Brain pericyte (primary cell): ENCODE measurements at regions not wholly inside any gene's neighbourhood (a gene's known extent, or its start where the extent isn't known, plus 50 kb on each side); places are given as distances from the start of the nearest gene placed in this dataset.
"Not testable (repeated sequence)": the region's sequence is repeated elsewhere in the genome, so short reads cannot be mapped to it uniquely, and the experiment has no call there.

Experiments
- DNase-seq: peaks from one replicate; pipeline ENCODE4 v3.0.0-alpha.2; 2012; ENCODE audit warnings: low read depth, low spot score

- no peak for DNase-seq
These were observed 493.3 kb upstream of the MARCKS start for GRCh38 chr6:113363866-113364265.

- no peak for DNase-seq
These were observed 492.4 kb upstream of the MARCKS start for GRCh38 chr6:113364766-113365165.

GRCh38 chr6:113365191-113365590, 492.0 kb upstream of the MARCKS start:
- no peak for DNase-seq

DNA sequence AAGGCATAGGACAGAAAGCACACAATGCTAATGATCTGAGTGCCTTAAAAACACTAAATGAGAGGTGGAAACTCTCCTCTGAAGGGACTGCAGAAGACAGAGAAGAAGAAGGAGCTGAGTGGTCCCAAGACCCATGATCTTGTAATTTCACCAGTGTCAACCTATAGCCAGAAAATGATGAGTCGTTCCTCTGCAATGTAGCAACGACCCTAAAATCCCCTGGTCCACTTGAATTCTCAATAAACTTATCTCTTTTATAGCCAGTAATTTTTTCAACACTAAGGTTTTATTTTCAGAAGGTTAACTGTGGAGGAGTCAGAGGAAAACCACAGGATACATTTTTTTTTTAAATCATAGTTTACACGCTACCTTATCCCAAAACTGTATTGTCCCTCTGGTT, 490.6 kb upstream of the MARCKS start:
- DNase-seq, result no peak

DNA sequence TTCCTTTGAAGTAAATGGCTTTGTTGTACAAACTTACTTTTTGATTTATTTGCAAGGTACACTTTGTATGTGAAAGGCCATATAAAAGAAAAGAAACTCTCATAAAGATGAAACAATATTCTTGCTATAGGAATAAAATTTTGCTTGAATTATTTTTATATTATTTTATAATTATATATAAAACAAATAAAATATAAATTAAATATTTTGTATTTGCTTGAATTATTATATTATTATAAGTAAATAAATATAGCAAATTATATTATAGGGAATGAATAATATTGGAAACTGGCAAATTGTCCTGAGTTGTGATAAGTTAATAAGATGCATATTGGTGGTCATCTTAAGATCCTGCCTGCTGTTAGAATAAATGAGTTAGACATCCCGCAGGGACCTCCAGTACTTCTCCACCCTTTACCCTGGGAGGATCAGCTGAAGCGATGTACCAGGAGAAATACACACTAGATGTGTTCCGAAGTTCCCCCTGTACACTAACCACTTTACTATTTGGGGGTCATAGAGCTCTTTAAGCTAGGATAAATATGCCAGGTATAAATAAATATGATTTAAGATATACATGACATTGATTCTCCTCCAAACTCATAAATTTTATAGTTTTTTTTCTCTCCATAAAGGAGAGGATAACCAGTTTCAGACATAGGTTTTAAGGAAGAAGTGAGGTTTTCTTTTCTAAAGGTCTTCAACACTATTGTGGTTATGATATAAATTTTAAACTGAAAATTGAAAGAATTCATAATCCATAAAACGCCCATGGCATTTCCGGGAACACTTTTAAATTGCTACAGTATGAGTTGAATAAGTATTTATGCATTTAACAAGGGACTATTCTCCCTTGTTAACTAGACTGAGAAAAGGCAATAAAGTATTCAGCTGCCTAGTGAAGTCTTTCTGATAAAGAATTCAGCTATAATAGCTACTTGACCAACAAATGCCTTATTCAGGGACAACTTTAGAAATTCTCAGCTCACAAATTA, 486.3 kb upstream of the MARCKS start:
- no peak for DNase-seq

GRCh38 chr6:113375466-113375865, 481.7 kb upstream of the MARCKS start:
- DNase-seq, result not testable (repeated sequence)

DNA sequence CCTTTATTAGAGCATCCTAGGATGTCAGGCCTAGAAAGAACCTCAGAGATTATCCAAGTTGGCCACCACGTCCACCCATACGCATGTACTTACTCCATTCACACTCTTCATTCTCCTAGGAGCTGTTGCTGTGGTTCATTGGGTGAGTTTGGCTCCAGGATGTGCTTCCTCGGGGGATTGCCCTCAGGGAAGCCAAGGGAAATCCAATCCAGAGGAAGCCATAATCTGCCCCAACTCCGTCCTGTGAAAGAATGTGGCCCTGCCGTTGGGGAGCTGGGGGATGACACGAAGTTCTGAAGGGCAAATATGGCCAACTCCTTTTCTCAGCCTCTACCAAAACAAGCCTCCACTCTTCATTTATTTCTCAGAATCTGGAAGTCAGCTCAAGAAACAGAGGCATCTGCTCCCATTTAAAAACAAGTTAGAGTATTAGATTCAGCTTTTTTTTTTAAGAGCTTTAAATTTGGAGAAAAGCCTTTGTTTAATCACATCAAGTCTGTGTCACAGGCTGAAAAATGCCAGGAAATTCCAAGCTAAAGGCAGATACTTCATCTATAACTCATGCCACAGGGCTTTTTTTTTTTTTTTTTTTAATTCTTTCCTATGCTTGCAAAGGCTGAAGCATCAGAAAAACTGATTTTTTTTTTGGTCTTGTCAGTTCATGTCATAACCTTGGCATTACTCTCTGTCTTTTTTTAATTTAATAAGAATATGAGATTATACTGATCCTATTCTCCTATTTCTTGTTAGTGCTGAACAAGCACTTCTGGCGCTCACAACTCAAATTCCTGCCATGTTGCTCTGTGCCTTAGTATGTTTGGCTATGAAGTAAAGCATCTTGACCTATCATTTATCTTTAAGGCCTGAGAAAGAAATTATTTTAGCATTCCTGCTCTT, 480.9 kb upstream of the MARCKS start:
- DNase-seq, result no peak

DNA sequence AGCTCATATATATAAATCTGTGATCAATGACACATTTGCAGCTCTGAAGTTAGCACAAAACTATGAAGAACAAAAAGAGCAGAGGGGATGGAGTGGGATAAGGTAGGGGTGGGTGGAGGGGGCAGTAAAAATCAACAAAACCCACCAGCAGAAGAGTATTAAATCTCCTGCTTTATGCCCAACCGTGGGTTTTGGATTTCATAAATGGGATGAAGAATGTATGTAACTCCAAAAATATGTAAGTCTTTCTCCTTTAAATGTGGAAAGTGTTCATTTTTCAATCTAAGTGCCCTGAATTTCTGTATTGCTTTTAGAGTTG, 480.3 kb upstream of the MARCKS start:
- DNase-seq, result no peak

GRCh38 chr6:113377362-113377942, 479.7 kb upstream of the MARCKS start:
- DNase-seq, result no peak

DNA sequence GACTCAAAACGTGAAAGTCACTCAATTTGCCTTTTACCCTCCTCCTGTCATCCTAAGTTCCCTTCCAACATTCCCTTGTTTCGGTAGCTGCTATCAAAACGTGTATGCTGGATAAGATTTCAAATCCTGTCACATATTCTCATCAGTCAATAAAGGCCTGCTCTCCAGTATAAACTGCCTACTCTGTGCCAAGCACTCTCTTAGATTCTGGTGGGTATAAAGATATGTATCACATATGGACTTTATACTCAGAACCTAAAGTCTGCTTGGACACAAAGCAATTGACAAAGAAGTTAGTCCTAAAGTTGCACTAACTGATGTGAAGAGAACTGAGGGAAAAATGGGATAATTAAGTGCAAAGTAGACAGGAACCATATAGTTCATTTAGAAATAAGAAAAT, 476.6 kb upstream of the MARCKS start:
- DNase-seq, result no peak

- no peak for DNase-seq
These were observed 475.9 kb upstream of the MARCKS start for GRCh38 chr6:113381232-113381631.

DNA sequence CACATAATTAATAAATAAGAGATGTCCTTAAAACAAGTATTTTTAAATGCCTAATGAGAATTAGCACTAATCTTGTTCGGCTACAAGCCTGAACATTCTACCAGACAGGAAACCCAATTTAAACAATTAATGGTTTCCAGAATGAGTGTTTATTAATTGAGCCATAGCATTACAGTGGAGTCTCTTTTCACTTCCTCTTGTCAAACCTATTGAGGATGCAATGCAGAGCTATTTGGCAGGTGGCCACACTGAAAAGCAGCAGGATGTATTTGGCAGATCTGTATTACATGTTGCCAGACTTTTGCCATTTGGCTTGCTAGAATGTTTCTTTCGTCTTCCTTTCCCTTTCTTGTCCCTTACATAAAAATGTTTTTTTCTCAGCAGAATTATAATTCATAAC, 475.2 kb upstream of the MARCKS start:
- no peak for DNase-seq

DNA sequence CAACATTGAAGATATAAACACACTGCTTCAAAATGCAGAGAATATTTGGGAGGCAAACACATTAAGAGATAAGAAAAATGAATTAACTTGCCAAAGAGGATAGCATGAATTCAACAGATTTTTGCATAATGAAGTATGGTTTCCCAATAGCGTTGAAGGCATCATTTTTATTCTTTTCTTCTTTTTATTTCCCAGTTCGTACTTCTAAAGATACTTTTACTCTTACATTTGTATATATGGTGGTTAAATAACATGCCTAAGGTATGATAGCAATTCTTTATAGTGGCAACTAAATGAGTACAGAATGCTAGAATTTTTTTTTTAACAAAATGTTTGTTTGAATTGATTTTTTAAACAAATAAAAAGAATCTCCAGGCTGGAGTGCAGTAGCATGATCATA, 473.4 kb upstream of the MARCKS start:
- no peak for DNase-seq

- DNase-seq, result no peak
These were observed 472.1 kb upstream of the MARCKS start for GRCh38 chr6:113385020-113385431.

DNA sequence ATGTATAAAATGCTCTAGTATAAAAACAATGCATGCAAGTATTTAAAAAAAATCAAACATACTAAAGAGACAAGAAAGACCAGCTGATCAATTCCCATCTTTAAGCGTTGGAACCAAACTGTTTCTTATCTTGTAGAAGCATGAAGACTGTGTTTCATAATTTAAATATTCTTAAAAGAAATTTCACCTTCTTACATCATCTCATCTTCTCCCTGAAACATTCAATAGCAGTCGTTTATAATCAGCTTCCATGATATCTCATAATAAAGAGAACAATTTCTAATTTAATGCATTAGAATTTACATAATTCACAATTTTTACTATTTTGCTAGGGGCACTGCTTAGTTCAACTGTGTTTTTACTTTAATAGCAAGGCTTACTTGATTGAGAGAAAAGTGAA, 468.1 kb upstream of the MARCKS start:
- no peak for DNase-seq

DNA sequence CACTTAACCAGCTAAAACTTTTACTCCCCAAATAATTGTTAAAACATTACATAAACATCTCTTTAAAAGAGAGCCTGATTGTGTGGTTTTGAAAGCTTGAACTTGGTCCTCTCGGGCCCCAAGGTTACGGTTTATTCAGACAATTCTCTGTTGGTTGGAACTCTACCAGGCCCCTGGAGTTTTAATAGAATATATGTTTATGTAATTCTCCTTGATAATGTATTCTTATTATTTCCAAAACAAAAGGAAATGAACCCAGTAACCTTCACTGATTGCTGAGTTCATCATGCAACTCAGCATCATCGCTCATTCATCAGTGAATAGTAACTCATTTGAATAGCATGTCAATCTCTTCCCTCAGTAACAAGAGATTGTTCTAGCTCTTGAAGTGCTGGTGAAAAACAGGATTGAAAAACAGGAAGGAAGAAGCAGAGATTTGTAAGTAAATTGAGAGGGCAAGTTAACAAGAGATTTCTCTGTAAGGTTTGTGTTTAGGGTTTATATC, 464.5 kb upstream of the MARCKS start:
- DNase-seq, result no peak

DNA sequence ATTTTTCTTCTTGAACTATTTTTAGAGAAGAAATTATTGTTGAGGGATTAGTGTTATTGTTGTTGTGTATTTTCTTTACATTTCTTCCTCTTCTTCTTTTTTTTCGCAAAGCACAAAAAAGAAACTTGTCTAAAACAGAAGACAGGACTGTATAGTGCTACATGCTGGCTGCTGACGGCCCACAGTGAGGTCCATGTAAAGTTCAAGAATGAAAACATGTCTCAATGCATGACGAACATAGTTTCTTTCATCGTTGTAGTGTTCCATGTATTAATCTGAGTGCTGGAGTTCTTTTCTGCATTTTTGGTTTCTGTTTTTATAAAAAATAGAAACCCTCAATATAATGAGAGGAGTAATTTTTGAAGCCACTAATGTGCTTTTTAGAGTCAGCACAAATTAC, 462.9 kb upstream of the MARCKS start:
- DNase-seq, result no peak

DNA sequence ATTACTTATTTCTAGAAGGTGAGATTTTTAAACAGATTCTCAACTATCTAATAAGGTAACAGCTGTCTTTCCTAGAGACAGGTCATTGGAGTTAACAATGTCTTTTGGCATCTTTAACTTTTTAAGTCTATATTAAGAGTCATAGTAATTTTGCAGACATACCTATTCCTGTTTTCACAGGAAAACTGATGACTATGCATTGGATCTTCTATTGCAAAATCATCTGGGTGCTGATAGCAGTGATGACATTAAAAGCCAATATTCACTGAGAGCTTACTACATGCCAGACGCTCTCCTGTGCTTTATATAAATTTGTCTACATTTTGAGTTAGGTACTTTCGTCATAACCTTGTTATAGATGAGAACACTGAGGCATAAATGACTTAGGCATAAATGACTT, 462.4 kb upstream of the MARCKS start:
- no peak for DNase-seq

- DNase-seq, result no peak
These were observed 460.4 kb upstream of the MARCKS start for GRCh38 chr6:113396730-113397129.

DNA sequence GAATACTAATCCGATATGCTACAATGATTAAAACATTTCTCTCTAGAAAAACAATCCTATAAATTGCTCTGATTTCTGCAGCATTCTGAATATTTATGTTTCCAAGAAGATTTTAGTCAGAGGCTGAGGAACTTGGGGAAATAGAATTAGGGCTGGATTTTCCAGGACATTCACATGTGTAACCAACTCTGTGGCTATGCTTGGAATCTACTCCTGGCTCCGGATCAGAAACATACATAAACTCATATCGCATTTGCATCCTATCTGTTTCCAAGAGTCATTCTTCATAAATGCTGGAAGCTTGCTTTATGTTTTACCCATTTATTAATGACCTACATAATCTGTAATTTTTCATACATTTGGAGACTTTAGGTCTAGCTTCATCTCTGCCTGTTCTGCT, 459.9 kb upstream of the MARCKS start:
- DNase-seq, result no peak

DNA sequence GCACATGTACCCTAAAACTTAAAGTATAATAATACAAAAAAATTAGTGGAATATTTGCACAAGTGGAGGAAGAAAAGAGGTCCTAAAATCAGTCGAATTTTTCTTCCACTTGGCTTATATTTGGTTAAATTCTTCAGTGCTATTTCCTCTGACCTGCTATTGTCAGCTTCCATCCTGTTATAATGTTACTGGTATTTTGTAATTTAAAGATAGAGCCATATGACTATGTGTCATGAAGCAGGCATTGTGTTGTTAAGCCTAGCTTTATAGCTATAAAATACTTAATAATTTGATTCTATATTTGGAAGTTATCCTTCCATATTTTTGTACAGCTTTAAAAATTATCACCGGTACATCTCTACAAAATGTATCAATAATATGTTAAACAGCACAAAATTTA, 455.9 kb upstream of the MARCKS start:
- no peak for DNase-seq

GRCh38 chr6:113402544-113402943, 454.6 kb upstream of the MARCKS start:
- no peak for DNase-seq
